ENCODE measurements at regions not wholly inside any gene's neighbourhood (a gene's known extent, or its start where the extent isn't known, plus 50 kb on each side); places are given as distances from the start of the nearest gene placed in this dataset.
"Not testable (repeated sequence)": the region's sequence is repeated elsewhere in the genome, so short reads cannot be mapped to it uniquely, and the experiment has no call there.

DNA sequence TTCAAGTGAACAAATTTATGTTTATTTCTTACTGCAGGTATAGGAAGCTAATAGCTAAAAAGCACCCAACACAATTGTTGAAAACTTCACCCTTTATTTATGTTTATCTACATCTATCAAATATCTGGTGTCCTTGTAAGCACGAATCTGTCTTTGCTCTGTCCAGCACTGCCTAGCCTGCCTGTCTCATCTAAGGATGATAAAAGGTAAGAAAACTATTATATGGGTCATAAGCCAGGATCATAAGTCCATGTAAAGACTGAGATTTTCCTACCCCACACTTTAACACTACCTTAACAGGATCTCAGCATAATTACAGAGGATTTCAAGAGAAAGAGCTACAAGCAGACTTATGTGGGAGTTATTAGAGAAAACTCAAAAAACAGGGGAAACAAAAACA lies 365.6 kb upstream of the TMEFF2 start:
- no peak for DNase-seq

GRCh38 chr2:192559587-192559986 lies 364.9 kb upstream of the TMEFF2 start:
- no peak for DNase-seq

DNA sequence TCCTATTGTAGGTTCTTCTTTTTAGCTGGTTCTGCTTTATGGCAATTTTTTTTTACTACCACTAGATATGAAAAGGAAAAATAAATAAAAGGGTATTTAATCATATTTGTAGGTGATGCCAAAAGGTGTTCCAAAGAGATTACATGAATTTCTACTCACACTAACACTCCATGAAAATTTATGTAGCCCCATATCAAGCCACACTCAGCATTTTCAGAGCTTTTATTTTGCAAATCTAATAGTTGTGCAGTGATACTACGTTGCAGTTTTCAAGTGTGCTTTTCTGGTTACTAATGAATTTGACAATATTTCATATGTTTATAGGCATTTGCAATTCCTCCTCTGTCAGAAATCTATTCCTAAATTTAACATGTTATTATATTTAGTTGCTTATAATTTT lies 363.9 kb upstream of the TMEFF2 start:
- DNase-seq: no peak

GRCh38 chr2:192555740-192556139 lies 361.0 kb upstream of the TMEFF2 start:
- no peak for DNase-seq

- DNase-seq: no peak
Measured at GRCh38 chr2:192551760-192552159, 357.0 kb upstream of the TMEFF2 start.

- no peak for DNase-seq
Measured at GRCh38 chr2:192546565-192546964, 351.8 kb upstream of the TMEFF2 start.

GRCh38 chr2:192544371-192544955 lies 349.7 kb upstream of the TMEFF2 start:
- no peak for DNase-seq

DNA sequence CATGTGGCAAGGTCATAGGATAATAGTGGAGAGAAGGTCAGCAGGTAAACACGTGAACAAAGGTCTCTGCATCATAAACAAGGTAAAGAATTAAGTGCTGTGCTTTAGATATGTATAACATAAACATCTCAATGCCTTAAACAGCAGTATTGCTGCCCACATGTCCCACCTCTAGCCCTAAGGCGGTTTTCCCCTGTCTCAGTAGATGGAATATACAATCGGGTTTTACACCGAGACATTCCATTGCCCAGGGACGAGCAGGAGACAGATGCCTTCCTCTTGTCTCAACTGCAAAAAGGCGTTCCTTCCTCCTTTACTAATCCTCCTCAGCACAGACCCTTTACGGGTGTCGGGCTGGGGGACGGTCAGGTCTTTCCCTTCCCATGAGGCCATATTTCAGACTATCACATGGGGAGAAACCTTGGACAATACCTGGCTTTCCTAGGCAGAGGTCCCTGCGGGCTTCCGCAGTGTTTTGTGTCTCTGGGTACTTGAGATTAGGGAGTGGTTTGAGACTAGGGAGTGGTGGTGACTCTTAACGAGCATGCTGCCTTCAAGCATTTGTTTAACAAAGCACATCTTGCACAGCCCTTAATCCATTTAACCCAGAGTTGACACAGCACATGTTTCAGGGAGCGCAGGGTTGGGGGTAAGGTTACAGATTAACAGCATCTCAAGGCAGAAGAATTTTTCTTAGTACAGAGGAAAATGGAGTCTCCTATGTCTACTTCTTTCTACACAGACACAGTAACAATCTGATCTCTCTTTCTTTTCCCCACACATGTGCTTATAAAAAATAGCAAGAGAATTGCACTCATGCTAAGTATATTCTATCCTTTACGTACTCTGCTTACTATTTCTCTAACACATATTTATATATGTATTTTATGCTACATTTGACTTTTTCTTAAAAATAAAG lies 347.7 kb upstream of the TMEFF2 start:
- not testable (repeated sequence) for DNase-seq

GRCh38 chr2:192539306-192539705 lies 344.6 kb upstream of the TMEFF2 start:
- DNase-seq: no peak

GRCh38 chr2:192536922-192537624 lies 342.3 kb upstream of the TMEFF2 start:
- no peak for DNase-seq

DNA sequence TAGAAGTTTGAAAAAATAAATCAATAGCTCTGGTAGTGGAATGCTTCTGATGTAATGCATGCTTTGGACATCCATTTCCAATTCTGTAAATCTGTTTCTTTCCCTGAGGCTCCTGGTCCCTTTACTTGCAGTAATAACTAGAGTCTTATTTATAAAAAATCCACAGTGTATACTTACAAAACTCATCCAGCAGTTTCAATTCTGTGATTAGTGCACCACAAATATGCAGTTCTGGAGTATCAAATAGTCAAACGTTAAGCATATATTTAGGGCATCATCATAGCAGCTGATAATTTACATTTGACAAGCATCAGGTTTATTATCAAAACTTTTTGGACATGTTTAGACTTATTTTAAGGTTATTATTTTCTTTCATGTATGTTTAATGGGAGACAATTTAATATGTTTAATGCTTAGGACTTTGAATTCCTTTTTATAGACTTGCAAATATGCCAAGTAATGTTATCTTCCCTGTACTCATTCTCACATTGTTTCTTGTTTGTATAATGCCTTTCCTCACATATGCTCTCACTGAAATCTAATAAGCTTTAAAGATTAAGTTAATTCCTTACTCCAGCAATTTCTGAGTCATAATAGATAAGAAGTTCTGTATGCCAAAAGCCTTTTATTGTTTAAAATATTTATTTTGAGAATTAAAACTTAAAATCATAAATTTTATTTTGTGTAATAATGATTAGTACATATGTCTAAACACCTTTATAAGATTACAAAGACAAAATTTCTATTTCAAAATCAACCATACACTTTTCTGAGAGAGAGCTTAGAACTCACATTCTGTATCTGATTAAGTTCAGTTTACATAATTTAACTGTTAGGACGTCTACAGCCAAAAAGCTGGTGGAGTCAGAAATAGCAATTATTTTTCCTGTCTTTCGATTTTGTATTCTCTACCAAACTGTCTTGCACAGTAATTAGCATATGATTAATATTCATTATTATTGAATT lies 341.5 kb upstream of the TMEFF2 start:
- DNase-seq: no peak

DNA sequence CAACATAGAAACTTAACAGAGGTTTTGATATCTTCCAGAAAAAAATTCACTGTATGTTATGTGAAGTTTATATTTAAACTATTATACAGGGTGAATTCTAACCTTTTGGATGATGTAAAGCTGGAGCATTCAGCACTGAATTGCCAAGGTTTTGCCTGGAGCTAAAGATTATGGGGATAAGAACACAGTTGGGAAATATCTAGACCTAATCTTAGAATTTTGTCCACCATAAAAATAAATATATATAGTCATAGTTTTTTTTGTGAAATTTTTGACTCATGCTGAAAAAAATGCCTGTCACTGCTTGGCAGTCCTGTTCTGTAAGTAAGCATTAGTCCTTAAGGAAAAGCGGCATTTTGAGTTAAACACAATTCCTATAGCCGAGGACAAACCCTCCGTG lies 339.3 kb upstream of the TMEFF2 start:
- no peak for DNase-seq

- not testable (repeated sequence) for DNase-seq
Measured at GRCh38 chr2:192524642-192525251, 330.0 kb upstream of the TMEFF2 start.

DNA sequence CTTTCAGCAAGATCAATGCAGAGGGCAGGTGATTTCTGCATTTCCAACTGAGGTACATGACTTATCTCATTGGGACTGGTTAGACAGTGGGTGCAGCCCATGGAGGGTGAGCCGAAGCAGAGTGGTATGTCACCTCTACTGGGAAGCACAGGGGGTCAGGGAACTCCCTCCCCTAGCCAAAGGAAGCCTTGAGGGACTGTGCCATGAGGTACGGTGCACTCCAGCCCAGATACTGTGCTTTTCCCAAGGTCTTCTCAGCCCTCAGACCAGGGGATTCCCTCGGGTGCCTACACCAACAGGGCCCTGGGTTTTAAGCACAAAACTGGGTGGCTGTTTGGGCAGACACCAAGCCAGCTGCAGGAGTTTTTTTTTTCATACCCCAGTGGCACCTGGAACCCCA lies 329.5 kb upstream of the TMEFF2 start:
- not testable (repeated sequence) for DNase-seq

GRCh38 chr2:192515937-192516336 lies 321.2 kb upstream of the TMEFF2 start:
- DNase-seq: no peak

DNA sequence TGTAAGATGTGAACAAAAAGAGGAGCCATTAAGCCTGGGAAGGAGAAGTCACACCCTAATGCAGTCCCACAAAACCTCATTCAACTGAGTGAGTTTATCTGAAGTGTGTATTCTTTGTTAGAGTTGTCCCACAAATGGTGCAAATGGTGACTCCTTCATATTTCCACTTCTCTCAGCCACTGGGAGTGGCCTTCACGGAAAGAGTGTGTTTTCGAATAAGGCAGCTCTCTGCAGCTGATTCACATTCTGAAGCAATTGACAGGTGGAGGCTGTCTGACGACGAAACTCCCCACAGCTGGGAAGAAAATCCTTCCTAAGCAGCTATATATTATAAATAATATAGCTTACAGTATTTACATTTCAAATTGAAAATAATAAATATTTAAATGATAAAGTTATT lies 318.8 kb upstream of the TMEFF2 start:
- no peak for DNase-seq

DNA sequence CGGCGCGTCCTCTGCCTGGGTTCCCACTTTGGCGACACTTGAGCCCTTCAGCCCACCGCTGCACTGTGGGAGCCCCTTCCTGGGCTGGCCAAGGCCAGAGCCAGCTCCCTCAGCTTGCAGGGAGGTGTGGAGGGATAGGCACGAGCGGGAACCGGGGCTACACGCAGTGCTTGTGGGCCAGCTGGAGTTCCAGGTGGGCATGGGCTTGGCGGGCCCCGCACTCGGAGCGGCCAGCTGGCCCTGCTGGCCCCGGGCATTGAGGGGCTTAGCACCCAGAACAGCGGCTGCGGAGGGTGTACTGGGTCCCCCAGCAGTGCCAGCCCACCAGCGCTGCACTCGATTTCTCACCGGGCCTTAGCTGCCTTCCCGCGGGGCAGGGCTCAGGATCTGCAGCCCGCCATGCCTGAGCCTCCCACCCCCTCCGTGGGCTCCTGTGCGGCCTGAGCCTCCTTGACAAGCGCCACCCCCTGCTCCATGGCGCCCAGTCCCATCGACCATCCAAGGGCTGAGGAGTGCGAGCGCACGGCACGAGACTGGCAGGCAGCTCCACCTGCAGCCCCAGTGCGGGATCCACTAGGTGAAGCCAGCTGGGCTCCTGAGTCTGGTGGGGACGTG lies 313.2 kb upstream of the TMEFF2 start:
- not testable (repeated sequence) for DNase-seq

- no peak for DNase-seq
Measured at GRCh38 chr2:192500550-192501200, 305.9 kb upstream of the TMEFF2 start.

DNA sequence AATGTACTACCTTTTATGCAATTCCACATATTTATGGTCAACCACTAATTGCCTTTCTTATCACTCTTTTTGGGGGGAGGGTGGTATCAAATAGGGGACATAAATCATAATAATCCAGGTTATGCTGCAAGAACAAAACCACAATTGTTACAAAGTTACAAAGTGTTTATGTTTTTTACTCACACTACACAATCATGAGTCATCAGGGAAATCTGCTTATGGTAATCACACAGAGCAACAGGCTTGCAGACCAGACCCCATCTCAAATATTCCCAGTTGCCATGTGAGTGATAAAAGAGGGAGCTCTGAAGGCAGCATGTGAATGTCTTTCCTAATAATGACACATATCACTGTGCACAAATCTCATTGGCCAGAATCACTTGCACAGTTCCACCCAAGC lies 304.7 kb upstream of the TMEFF2 start:
- DNase-seq: no peak

GRCh38 chr2:192498747-192499146 lies 304.0 kb upstream of the TMEFF2 start:
- no peak for DNase-seq

DNA sequence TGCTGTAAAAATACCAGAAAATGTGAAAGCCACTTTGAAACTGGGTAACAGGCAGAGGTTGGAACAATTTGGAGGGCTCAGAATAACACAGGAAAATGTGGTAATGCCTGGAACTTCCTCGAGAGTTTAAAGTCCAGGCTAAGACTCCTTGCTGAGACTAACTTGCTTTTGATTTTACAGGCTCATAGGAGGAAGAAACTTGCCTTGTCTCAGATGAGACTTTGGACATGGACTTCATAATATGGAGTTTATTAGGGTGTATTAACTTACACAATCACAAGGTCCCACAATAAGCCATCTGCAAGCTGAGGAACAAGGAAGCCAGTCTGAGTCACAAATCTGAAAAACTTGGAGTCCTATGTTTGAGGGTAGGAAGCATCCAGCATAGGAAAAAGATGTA lies 293.4 kb upstream of the TMEFF2 start:
- not testable (repeated sequence) for DNase-seq
